CD14-positive monocyte (primary cell): ENCODE measurements at regions not wholly inside any gene's neighbourhood (a gene's known extent, or its start where the extent isn't known, plus 50 kb on each side); places are given as distances from the start of the nearest gene placed in this dataset.

Experiments
- DNase-seq, 3 donors: peaks; one replicate each; pipeline ENCODE4 v3.0.0-alpha.2; 2011 to 2022
- H2AFZ ChIP-seq: 2 replicates; pipeline ENCODE4 v1.6.0; 2012; ENCODE audit warnings: mild to moderate bottlenecking, low read depth, low read length, inconsistent platforms; ENCODE audit not compliant: insufficient read depth, poor library complexity, severe bottlenecking
- H3K27ac ChIP-seq, 2 donors: 1 replicate in 1 of 2; 2 replicates in 1 of 2; pipeline ENCODE4 v1.5.1; 2012 to 2013; ENCODE audit warnings: low read length in 2 of 2, control low read depth in 1 of 2, inconsistent platforms in 1 of 2, low read depth in 1 of 2, mild to moderate bottlenecking in 1 of 2
- H3K27me3 ChIP-seq, 2 donors: one replicate each; pipeline versions ENCODE4 v1.6.0 to v1.6.1; 2011 to 2013; ENCODE audit warnings: low read length in 2 of 2; ENCODE audit not compliant: control insufficient read depth in 2 of 2, insufficient read depth in 2 of 2
- H3K36me3 ChIP-seq, 2 donors: replicated peaks in 1 of 2; 1 replicate in 1 of 2; 2 replicates in 1 of 2; pipeline versions ENCODE4 v1.5.1 to v1.6.1; 2012 to 2013; ENCODE audit warnings: low read length in 2 of 2, control low read depth in 1 of 2, inconsistent platforms in 1 of 2, mild to moderate bottlenecking in 1 of 2; ENCODE audit not compliant: insufficient read depth in 2 of 2, control insufficient read depth in 1 of 2
- H3K4me1 ChIP-seq, 2 donors: 1 replicate in 1 of 2; 2 replicates in 1 of 2; pipeline versions ENCODE4 v1.5.1 to v1.6.1; 2012 to 2013; ENCODE audit warnings: low read length in 2 of 2, control low read depth in 1 of 2, inconsistent platforms in 1 of 2, mild to moderate bottlenecking in 1 of 2, moderate library complexity in 1 of 2; ENCODE audit not compliant: insufficient read depth in 2 of 2, control insufficient read depth in 1 of 2
- H3K4me2 ChIP-seq: replicated peaks from 2 replicates; pipeline ENCODE3; 2012; ENCODE audit warnings: low read length, moderate library complexity, mild to moderate bottlenecking; ENCODE audit not compliant: poor library complexity, severe bottlenecking; ENCODE audit errors: extremely low read depth
- H3K4me3 ChIP-seq, 3 experiments: fragments of 200-600 bp in 1 of 3; sonication (generic) in 1 of 3; replicated peaks in 1 of 3; 1 replicate in 2 of 3; 2 replicates in 1 of 3; pipeline ENCODE4 v1.5.1; 2011 to 2013; ENCODE audit warnings: low read length in 3 of 3, mild to moderate bottlenecking in 3 of 3, control low read depth in 2 of 3, low read depth in 2 of 3, inconsistent platforms in 1 of 3, moderate library complexity in 1 of 3
- H3K79me2 ChIP-seq: 2 replicates; pipeline ENCODE4 v1.6.0; 2012; ENCODE audit warnings: mild to moderate bottlenecking, control low read depth, inconsistent platforms, low read length, moderate library complexity; ENCODE audit not compliant: insufficient read depth
- H3K9ac ChIP-seq: 2 replicates; pipeline ENCODE4 v1.6.0; 2017; ENCODE audit warnings: low read length, mild to moderate bottlenecking; ENCODE audit not compliant: insufficient read depth, poor library complexity, severe bottlenecking
- H3K9me3 ChIP-seq, 2 donors: replicated peaks in 1 of 2; 1 replicate in 1 of 2; 2 replicates in 1 of 2; pipeline versions ENCODE4 v1.5.1 to v1.6.1; 2012 to 2013; ENCODE audit warnings: low read length in 2 of 2, control low read depth in 1 of 2; ENCODE audit not compliant: control insufficient read depth in 1 of 2, insufficient read depth in 1 of 2
- H4K20me1 ChIP-seq: 2 replicates; pipeline ENCODE4 v1.6.0; 2012; ENCODE audit warnings: mild to moderate bottlenecking, low read length, control low read depth, moderate library complexity; ENCODE audit not compliant: insufficient read depth
- H3K27ac Mint-ChIP-seq, 7 donors: one replicate each; pipeline ENCODE4 v1.8.0; 2020; ENCODE audit warnings: mild to moderate bottlenecking in 7 of 7, mixed read lengths in 7 of 7, moderate library complexity in 6 of 7, inconsistent platforms in 2 of 7
- H3K27me3 Mint-ChIP-seq, 3 donors: one replicate each; pipeline ENCODE4 v1.8.0; 2021 to 2022; ENCODE audit warnings: low read depth in 3 of 3, mild to moderate bottlenecking in 3 of 3, mixed read lengths in 3 of 3, moderate library complexity in 3 of 3, inconsistent platforms in 1 of 3
- H3K36me3 Mint-ChIP-seq, 2 donors: one replicate each; pipeline ENCODE4 v1.8.0; 2020; ENCODE audit warnings: mixed read lengths in 2 of 2, inconsistent platforms in 1 of 2, mild to moderate bottlenecking in 1 of 2
- H3K4me1 Mint-ChIP-seq: one replicate; pipeline ENCODE4 v1.8.0; 2020; ENCODE audit warnings: mild to moderate bottlenecking, mixed read lengths
- H3K4me3 Mint-ChIP-seq, 2 donors: one replicate each; pipeline ENCODE4 v1.8.0; 2020; ENCODE audit warnings: mild to moderate bottlenecking in 2 of 2, mixed read lengths in 2 of 2, moderate library complexity in 1 of 2
- H3K9me3 Mint-ChIP-seq, 7 donors: one replicate each; pipeline ENCODE4 v1.8.0; 2020 to 2022; ENCODE audit warnings: mixed read lengths in 7 of 7, mild to moderate bottlenecking in 6 of 7, moderate library complexity in 6 of 7, inconsistent platforms in 2 of 7
- WGBS: methylation state at CpG from one replicate; pipeline ENCODE4 v1.1.5; 2013; ENCODE audit warnings: missing lambda C conversion rate; ENCODE audit not compliant: insufficient coverage; 5-methylcytosine and 5-hydroxymethylcytosine counted together
- intact Hi-C, 2 donors: fragments of 100-400 bp; cut with micrococcal nuclease; formaldehyde crosslinking; loops; one replicate each; pipeline versions ENCODE4 v1.15.0 to v1.15.1; 2023
- TF ChIP-seq, protein P1 (sequence below): fragments of 200-600 bp; IDR thresholded peaks from one replicate; pipeline ENCODE4 v1.8.0; 2022; ENCODE audit warnings: antibody characterized with exemption, mild to moderate bottlenecking

- no peak overlapping the region for H3K9ac ChIP-seq
- no peak for DNase-seq
- no peaks in the 10 kb centered on the region for H3K9me3 ChIP-seq
- H3K4me1 ChIP-seq = no peaks in the 10 kb centered on the region
- H3K36me3 ChIP-seq = no peaks in the 10 kb centered on the region
- no peak overlapping the region for H3K27ac ChIP-seq
- H3K4me2 ChIP-seq = no peak overlapping the region
- peaks cover 0 to 1% (median 0%) of the 10 kb centered on the region in 3 donors for H3K27me3 Mint-ChIP-seq
- no peak overlapping the region for H2AFZ ChIP-seq
- no peaks in the 10 kb centered on the region for H3K27me3 ChIP-seq
- no peaks in the 10 kb centered on the region for H3K79me2 ChIP-seq
- H3K4me3 ChIP-seq = no peak overlapping the region
- no peaks in the 10 kb centered on the region for H4K20me1 ChIP-seq
- TF ChIP-seq, protein P1, sequence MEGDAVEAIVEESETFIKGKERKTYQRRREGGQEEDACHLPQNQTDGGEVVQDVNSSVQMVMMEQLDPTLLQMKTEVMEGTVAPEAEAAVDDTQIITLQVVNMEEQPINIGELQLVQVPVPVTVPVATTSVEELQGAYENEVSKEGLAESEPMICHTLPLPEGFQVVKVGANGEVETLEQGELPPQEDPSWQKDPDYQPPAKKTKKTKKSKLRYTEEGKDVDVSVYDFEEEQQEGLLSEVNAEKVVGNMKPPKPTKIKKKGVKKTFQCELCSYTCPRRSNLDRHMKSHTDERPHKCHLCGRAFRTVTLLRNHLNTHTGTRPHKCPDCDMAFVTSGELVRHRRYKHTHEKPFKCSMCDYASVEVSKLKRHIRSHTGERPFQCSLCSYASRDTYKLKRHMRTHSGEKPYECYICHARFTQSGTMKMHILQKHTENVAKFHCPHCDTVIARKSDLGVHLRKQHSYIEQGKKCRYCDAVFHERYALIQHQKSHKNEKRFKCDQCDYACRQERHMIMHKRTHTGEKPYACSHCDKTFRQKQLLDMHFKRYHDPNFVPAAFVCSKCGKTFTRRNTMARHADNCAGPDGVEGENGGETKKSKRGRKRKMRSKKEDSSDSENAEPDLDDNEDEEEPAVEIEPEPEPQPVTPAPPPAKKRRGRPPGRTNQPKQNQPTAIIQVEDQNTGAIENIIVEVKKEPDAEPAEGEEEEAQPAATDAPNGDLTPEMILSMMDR = no peak
- H3K36me3 Mint-ChIP-seq = no peaks in the 10 kb centered on the region
- WGBS = no CpG with 5 or more reads among the region's 2 CpGs
- H3K4me3 Mint-ChIP-seq = no peak overlapping the region
- H3K27ac Mint-ChIP-seq = no peak overlapping the region
- intact Hi-C loops = no loop called here
- H3K9me3 Mint-ChIP-seq = peaks cover 0 to 1% (median 0%) of the 10 kb centered on the region in 7 donors
- peaks cover 4% of the 10 kb centered on the region for H3K4me1 Mint-ChIP-seq
Observed at GRCh38 chr16:59195242-59195641, 461.1 kb upstream of the GOT2 start.

- H3K9me3 ChIP-seq = no peaks in the 10 kb centered on the region
- Mint-ChIP-seq H3K36me3 (no peaks in the 10 kb centered on the region), H3K27me3 (no peaks in the 10 kb centered on the region), H3K9me3 (no peaks in the 10 kb centered on the region), H3K4me3 (no peak overlapping the region), H3K27ac (no peak overlapping the region), H3K4me1 (peaks cover 4% of the 10 kb centered on the region)
- no peaks in the 10 kb centered on the region for H4K20me1 ChIP-seq
- no CpG with 5 or more reads among the region's 2 CpGs for WGBS
- no peaks in the 10 kb centered on the region for H3K36me3 ChIP-seq
- no peak overlapping the region for H3K4me3 ChIP-seq
- H3K79me2 ChIP-seq = no peaks in the 10 kb centered on the region
- H3K9ac ChIP-seq = no peak overlapping the region
- intact Hi-C loops = no loop called here
- H3K4me1 ChIP-seq = no peaks in the 10 kb centered on the region
- no peak for DNase-seq
- H3K27me3 ChIP-seq = no peaks in the 10 kb centered on the region
- H2AFZ ChIP-seq = no peak overlapping the region
- no peak overlapping the region for H3K4me2 ChIP-seq
- no peak overlapping the region for H3K27ac ChIP-seq
- TF ChIP-seq, protein P1 = no peak
Observed at GRCh38 chr16:59193637-59194036, 459.5 kb upstream of the GOT2 start.
